Lower leg skin (tissue), 4 donors: ENCODE measurements at regions not wholly inside any gene's neighbourhood (a gene's known extent, or its start where the extent isn't known, plus 50 kb on each side); places are given as distances from the start of the nearest gene placed in this dataset.

Experiments
- DNase-seq, 2 donors: peaks; one replicate each; pipeline ENCODE4 v3.0.0-alpha.2; 2019; ENCODE audit warnings: low spot score in 2 of 2
- H3K4me3 ChIP-seq: fragments of 200-600 bp; sonication (generic); 2 replicates; pipeline ENCODE4 v1.5.1; 2017; ENCODE audit warnings: mild to moderate bottlenecking, low read depth; ENCODE audit not compliant: poor library complexity, severe bottlenecking
- POLR2A ChIP-seq, 2 donors: fragments of 450-650 bp; IDR thresholded peaks; one replicate each; pipeline ENCODE4 v1.6.1; 2016 to 2017; ENCODE audit warnings: antibody characterized with exemption in 2 of 2, mild to moderate bottlenecking in 1 of 2, moderate library complexity in 1 of 2
- WGBS, 2 donors: methylation state at CpG; one replicate each; pipeline ENCODE4 v1.1.5; 2018; 5-methylcytosine and 5-hydroxymethylcytosine counted together
- intact Hi-C: fragments of 100-400 bp; cut with DNase I; formaldehyde crosslinking; loops from one replicate; pipeline ENCODE4 v1.15.0; 2023; ENCODE audit warnings: low total_unique reads
- TF ChIP-seq, protein P1 (sequence below), 3 donors: fragments of 450-650 bp; IDR thresholded peaks; one replicate each; pipeline ENCODE4 v1.5.1; 2016; ENCODE audit warnings: antibody characterized with exemption in 3 of 3, mild to moderate bottlenecking in 3 of 3, moderate library complexity in 2 of 3

DNA sequence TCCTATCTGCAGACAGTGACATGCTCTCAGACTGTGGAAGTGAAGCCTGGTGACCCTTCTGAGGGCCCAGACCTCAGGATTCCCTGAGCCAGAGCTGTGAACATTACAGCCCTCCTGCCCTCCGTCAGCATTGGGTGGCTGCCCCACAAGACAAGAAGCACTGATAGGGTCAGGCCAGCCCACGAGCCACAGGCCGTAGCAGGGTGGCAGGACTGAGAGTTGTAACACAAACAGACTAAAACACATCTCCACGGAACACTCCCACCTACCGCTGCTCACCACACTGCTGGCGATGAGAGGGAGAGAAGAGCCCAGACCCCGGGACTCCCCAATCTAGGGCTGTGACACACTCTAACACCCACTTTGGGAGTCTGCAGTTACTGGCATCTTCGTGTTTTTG is 264.8 kb upstream of the FSIP2 start:
- no peak for DNase-seq
- no peak overlapping the region for H3K4me3 ChIP-seq
- intact Hi-C loops: no loop called here
- no peak for TF ChIP-seq POLR2A (IDR thresholded peaks at IDR 0.05)
- WGBS, 2 donors: 95% methylated on average over 8 of the region's 8 CpGs

DNA sequence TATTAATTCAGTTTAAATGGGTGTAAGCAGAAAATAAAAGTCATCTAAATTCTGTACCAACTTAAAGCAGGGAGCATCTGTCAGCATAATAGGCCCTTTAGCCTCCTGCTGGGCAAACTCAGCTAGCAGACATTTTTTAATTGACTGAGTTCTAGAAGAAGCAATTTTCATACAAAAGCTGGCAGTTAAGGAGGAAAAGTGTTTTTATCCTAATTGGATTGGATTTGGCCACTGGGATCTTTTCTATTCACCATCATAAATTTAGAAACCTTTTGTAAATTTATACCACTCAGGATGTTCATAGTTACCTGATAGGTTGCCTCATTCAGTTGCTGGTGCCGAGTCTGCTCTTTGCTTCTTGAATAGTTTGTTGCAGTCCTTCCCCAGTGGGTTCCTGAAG is 262.7 kb upstream of the FSIP2 start:
- TF ChIP-seq POLR2A (IDR thresholded peaks at IDR 0.05): no peak
- TF ChIP-seq, protein P1, sequence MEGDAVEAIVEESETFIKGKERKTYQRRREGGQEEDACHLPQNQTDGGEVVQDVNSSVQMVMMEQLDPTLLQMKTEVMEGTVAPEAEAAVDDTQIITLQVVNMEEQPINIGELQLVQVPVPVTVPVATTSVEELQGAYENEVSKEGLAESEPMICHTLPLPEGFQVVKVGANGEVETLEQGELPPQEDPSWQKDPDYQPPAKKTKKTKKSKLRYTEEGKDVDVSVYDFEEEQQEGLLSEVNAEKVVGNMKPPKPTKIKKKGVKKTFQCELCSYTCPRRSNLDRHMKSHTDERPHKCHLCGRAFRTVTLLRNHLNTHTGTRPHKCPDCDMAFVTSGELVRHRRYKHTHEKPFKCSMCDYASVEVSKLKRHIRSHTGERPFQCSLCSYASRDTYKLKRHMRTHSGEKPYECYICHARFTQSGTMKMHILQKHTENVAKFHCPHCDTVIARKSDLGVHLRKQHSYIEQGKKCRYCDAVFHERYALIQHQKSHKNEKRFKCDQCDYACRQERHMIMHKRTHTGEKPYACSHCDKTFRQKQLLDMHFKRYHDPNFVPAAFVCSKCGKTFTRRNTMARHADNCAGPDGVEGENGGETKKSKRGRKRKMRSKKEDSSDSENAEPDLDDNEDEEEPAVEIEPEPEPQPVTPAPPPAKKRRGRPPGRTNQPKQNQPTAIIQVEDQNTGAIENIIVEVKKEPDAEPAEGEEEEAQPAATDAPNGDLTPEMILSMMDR (IDR thresholded peaks at IDR 0.05): no peak
- H3K4me3 ChIP-seq: no peak overlapping the region
- 48 to 58% methylated on average over 1 of the region's 1 CpG for WGBS, 2 donors
- DNase-seq: no peak
- intact Hi-C loops: no loop called here

DNA sequence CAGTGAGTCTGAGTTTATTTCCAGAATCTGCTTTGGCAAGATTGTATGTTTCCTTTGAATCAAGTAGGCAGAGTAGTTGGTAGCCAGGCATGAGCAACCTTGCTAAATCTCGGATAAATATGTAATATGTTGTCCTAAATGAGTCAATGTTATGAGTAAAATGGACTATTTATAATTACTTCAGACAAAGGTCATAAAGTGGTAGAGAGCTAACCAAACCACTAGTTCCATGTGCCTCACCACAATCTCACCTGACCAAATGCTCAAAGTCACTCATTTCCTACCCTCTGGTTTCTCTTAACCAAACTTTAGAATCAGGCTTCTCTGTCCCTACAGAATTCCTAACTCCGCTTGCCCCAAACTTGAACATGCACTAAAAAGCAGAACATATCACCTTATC is 261.2 kb upstream of the FSIP2 start:
- intact Hi-C loops: no loop called here
- no peak for DNase-seq
- 81 to 87% methylated on average over 2 of the region's 2 CpGs for WGBS, 2 donors
- H3K4me3 ChIP-seq: no peak overlapping the region
- no peak for TF ChIP-seq POLR2A (IDR thresholded peaks at IDR 0.05)
- TF ChIP-seq, protein P1 (IDR thresholded peaks at IDR 0.05): no peak

DNA sequence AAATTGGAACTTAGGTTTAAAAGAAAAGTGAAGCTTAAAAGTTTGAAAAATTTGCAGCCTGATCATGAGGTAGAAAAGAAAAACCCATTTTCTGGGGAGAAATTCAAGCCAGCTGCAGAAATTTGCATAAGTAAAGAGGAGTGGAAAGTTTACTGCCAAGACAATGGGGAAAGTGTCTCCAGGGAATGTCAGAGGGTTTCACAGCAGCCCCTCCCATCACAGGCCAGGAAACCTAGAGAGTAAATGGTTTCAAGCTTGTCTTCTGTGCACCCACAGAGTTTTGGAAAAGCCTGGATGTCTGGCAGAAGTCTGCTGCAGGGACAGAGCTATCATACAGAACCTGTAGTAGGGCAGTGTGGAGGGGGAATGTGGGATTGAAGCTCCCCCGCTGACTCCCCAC is 254.0 kb upstream of the FSIP2 start:
- intact Hi-C loops: no loop called here
- no peak overlapping the region for H3K4me3 ChIP-seq
- WGBS, 2 donors: 87 to 100% methylated on average over 1 of the region's 1 CpG
- no peak for DNase-seq
- TF ChIP-seq, protein P1 (IDR thresholded peaks at IDR 0.05): no peak
- no peak for TF ChIP-seq POLR2A (IDR thresholded peaks at IDR 0.05)

DNA sequence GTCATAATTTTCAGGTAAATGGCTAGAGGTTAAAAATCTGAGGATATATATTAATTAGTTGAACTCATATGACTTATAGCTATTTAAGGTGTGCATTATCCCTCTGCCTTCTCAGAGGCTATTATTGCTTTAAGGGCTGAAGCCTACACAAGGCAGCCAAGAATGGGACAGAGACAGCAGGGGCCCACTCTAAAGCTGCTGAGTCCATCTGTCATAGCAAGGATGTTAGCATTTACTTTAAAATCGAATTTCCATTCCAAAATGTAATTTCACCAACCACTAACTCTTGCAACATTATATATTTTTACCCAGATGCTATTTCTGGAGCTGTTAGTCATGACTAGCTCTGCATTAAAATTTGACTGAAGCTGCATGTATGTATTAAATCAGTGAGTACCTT is 236.3 kb upstream of the FSIP2 start:
- 5 to 12% methylated on average over 1 of the region's 1 CpG for WGBS, 2 donors
- no peak for TF ChIP-seq POLR2A (IDR thresholded peaks at IDR 0.05)
- TF ChIP-seq, protein P1 (IDR thresholded peaks at IDR 0.05): no peak
- intact Hi-C loops: no loop called here
- H3K4me3 ChIP-seq: no peak overlapping the region
- no peak for DNase-seq

DNA sequence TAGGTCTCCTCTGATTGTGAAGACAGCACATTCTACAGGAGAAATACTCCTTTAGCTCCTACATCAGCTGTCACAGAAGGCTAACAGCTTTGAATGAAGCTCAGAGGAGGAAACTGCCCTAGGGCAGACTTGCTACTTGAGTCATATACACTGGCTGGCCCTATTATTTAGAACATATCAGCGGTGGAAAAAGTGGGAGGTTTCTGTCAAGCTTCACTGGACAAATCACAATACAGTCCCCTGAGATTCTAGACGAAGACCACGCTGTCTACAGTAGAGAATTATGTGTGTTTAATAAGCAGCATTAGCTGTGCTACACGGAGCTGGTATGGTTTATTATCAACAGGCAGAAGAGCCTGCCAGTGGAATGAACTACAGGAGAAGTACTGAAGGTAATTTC is 230.9 kb upstream of the FSIP2 start:
- H3K4me3 ChIP-seq: no peak overlapping the region
- intact Hi-C loops: no loop called here
- no peak for DNase-seq
- TF ChIP-seq, protein P1 (IDR thresholded peaks at IDR 0.05): no peak
- TF ChIP-seq POLR2A (IDR thresholded peaks at IDR 0.05): no peak
- WGBS, 2 donors: 40 to 49% methylated on average over 4 of the region's 4 CpGs
